ENCODE measurements at regions not wholly inside any gene's neighbourhood (a gene's known extent, or its start where the extent isn't known, plus 50 kb on each side); places are given as distances from the start of the nearest gene placed in this dataset.
"Not testable (repeated sequence)": the region's sequence is repeated elsewhere in the genome, so short reads cannot be mapped to it uniquely, and the experiment has no call there.

GRCh38 chr5:174462129-174462528 lies 262.3 kb upstream of the MSX2 start:
- peaks cover 0 to 11% of the 10 kb centered on the region in 2 donors for H3K9me3 Mint-ChIP-seq
- H3K27ac Mint-ChIP-seq = no peak overlapping the region
- ATAC-seq (replicated peaks) = no peak
- H3K27me3 Mint-ChIP-seq = no peaks in the 10 kb centered on the region
- H3K4me1 Mint-ChIP-seq (ENCODE audit: low read depth in 2 of 2) = peaks cover 0 to 1% of the 10 kb centered on the region in 2 donors
- no peak for DNase-seq
- no peak overlapping the region for H3K4me3 Mint-ChIP-seq
- peaks cover 3% of the 10 kb centered on the region for H3K36me3 Mint-ChIP-seq (ENCODE audit: insufficient read depth)

- no peak for DNase-seq
- Mint-ChIP-seq H3K36me3 (ENCODE audit: insufficient read depth) (no peaks in the 10 kb centered on the region), H3K9me3 (peaks cover 0 to 11% of the 10 kb centered on the region in 2 donors), H3K27me3 (no peaks in the 10 kb centered on the region), H3K4me3 (no peak overlapping the region), H3K27ac (no peak overlapping the region), H3K4me1 (ENCODE audit: low read depth in 2 of 2) (peaks cover 0 to 1% of the 10 kb centered on the region in 2 donors)
- ATAC-seq (replicated peaks) = no peak
Measured at GRCh38 chr5:174464504-174465165, 259.7 kb upstream of the MSX2 start.

- not testable (repeated sequence) for DNase-seq; H3K4me3 Mint-ChIP-seq; H3K27ac Mint-ChIP-seq; H3K36me3 Mint-ChIP-seq (ENCODE audit: insufficient read depth); H3K4me1 Mint-ChIP-seq (ENCODE audit: low read depth in 2 of 2); ATAC-seq (replicated peaks); H3K27me3 Mint-ChIP-seq
- peaks cover 5 to 15% of the 10 kb centered on the region in 2 donors for H3K9me3 Mint-ChIP-seq
Measured at GRCh38 chr5:174471528-174471927, 252.9 kb upstream of the MSX2 start.

GRCh38 chr5:174472956-174473355 lies 251.4 kb upstream of the MSX2 start:
- Mint-ChIP-seq H3K4me1 (ENCODE audit: low read depth in 2 of 2) (no peaks in the 10 kb centered on the region), H3K4me3 (no peak overlapping the region), H3K36me3 (ENCODE audit: insufficient read depth) (no peaks in the 10 kb centered on the region), H3K27ac (no peak overlapping the region), H3K9me3 (peaks cover 2 to 15% of the 10 kb centered on the region in 2 donors), H3K27me3 (no peaks in the 10 kb centered on the region)
- ATAC-seq (replicated peaks) (no peak), DNase-seq (no peak)

GRCh38 chr5:174476001-174476400 lies 248.4 kb upstream of the MSX2 start:
- H3K4me3 Mint-ChIP-seq; H3K36me3 Mint-ChIP-seq (ENCODE audit: insufficient read depth); DNase-seq; H3K27ac Mint-ChIP-seq; H3K27me3 Mint-ChIP-seq; H3K4me1 Mint-ChIP-seq (ENCODE audit: low read depth in 2 of 2); ATAC-seq (replicated peaks): not testable (repeated sequence)
- peaks cover 4 to 15% of the 10 kb centered on the region in 2 donors for H3K9me3 Mint-ChIP-seq

GRCh38 chr5:174479325-174479724 lies 245.1 kb upstream of the MSX2 start:
- no peak for ATAC-seq (replicated peaks)
- H3K27ac Mint-ChIP-seq = no peak overlapping the region
- H3K36me3 Mint-ChIP-seq (ENCODE audit: insufficient read depth) = no peaks in the 10 kb centered on the region
- no peak overlapping the region for H3K4me3 Mint-ChIP-seq
- peaks cover 1 to 14% of the 10 kb centered on the region in 2 donors for H3K9me3 Mint-ChIP-seq
- no peaks in the 10 kb centered on the region for H3K4me1 Mint-ChIP-seq (ENCODE audit: low read depth in 2 of 2)
- H3K27me3 Mint-ChIP-seq = no peaks in the 10 kb centered on the region
- no peak for DNase-seq

GRCh38 chr5:174481737-174482136 lies 242.6 kb upstream of the MSX2 start:
- no peak overlapping the region for H3K27ac Mint-ChIP-seq
- peaks cover 1 to 7% of the 10 kb centered on the region in 2 donors for H3K9me3 Mint-ChIP-seq
- DNase-seq (no peak), ATAC-seq (replicated peaks) (no peak)
- no peaks in the 10 kb centered on the region for H3K4me1 Mint-ChIP-seq (ENCODE audit: low read depth in 2 of 2)
- no peaks in the 10 kb centered on the region for H3K27me3 Mint-ChIP-seq
- H3K4me3 Mint-ChIP-seq = no peak overlapping the region
- H3K36me3 Mint-ChIP-seq (ENCODE audit: insufficient read depth) = no peaks in the 10 kb centered on the region

GRCh38 chr5:174482607-174483024 lies 241.8 kb upstream of the MSX2 start:
- Mint-ChIP-seq H3K27me3 (no peaks in the 10 kb centered on the region), H3K27ac (no peak overlapping the region), H3K9me3 (peaks cover 1 to 10% of the 10 kb centered on the region in 2 donors), H3K36me3 (ENCODE audit: insufficient read depth) (no peaks in the 10 kb centered on the region), H3K4me3 (no peak overlapping the region), H3K4me1 (ENCODE audit: low read depth in 2 of 2) (no peaks in the 10 kb centered on the region)
- ATAC-seq (replicated peaks) = no peak
- DNase-seq = no peak

GRCh38 chr5:174483411-174483810 lies 241.0 kb upstream of the MSX2 start:
- H3K36me3 Mint-ChIP-seq (ENCODE audit: insufficient read depth) = no peaks in the 10 kb centered on the region
- DNase-seq (no peak), ATAC-seq (replicated peaks) (no peak)
- H3K27ac Mint-ChIP-seq = no peak overlapping the region
- H3K4me1 Mint-ChIP-seq (ENCODE audit: low read depth in 2 of 2) = no peaks in the 10 kb centered on the region
- H3K4me3 Mint-ChIP-seq = no peak overlapping the region
- H3K9me3 Mint-ChIP-seq = peaks cover 1 to 13% of the 10 kb centered on the region in 2 donors
- no peaks in the 10 kb centered on the region for H3K27me3 Mint-ChIP-seq

- no peaks in the 10 kb centered on the region for H3K27me3 Mint-ChIP-seq
- ATAC-seq (replicated peaks) = no peak
- no peaks in the 10 kb centered on the region for H3K36me3 Mint-ChIP-seq (ENCODE audit: insufficient read depth)
- peaks cover 10 to 19% of the 10 kb centered on the region in 2 donors for H3K9me3 Mint-ChIP-seq
- DNase-seq = no peak
- H3K4me1 Mint-ChIP-seq (ENCODE audit: low read depth in 2 of 2) = no peaks in the 10 kb centered on the region
- no peak overlapping the region for H3K27ac Mint-ChIP-seq
- H3K4me3 Mint-ChIP-seq = no peak overlapping the region
Measured at GRCh38 chr5:174489215-174489614, 235.2 kb upstream of the MSX2 start.

- H3K27ac Mint-ChIP-seq = no peak overlapping the region
- H3K4me1 Mint-ChIP-seq (ENCODE audit: low read depth in 2 of 2) = no peaks in the 10 kb centered on the region
- H3K9me3 Mint-ChIP-seq = peaks cover 10 to 12% of the 10 kb centered on the region in 2 donors
- H3K36me3 Mint-ChIP-seq (ENCODE audit: insufficient read depth) = no peaks in the 10 kb centered on the region
- ATAC-seq (replicated peaks) = no peak
- no peak overlapping the region for H3K4me3 Mint-ChIP-seq
- DNase-seq = no peak
- H3K27me3 Mint-ChIP-seq = no peaks in the 10 kb centered on the region
Measured at GRCh38 chr5:174489920-174490597, 234.3 kb upstream of the MSX2 start.

GRCh38 chr5:174490728-174491127 lies 233.7 kb upstream of the MSX2 start:
- no peaks in the 10 kb centered on the region for H3K27me3 Mint-ChIP-seq
- H3K4me1 Mint-ChIP-seq (ENCODE audit: low read depth in 2 of 2) = no peaks in the 10 kb centered on the region
- DNase-seq (no peak), ATAC-seq (replicated peaks) (no peak)
- H3K9me3 Mint-ChIP-seq = peaks cover 10 to 12% of the 10 kb centered on the region in 2 donors
- H3K4me3 Mint-ChIP-seq = no peak overlapping the region
- no peaks in the 10 kb centered on the region for H3K36me3 Mint-ChIP-seq (ENCODE audit: insufficient read depth)
- no peak overlapping the region for H3K27ac Mint-ChIP-seq

- DNase-seq (no peak), ATAC-seq (replicated peaks) (no peak)
- Mint-ChIP-seq H3K4me3 (no peak overlapping the region), H3K27me3 (no peaks in the 10 kb centered on the region), H3K4me1 (ENCODE audit: low read depth in 2 of 2) (no peaks in the 10 kb centered on the region), H3K9me3 (peaks cover 10 to 12% of the 10 kb centered on the region in 2 donors), H3K36me3 (ENCODE audit: insufficient read depth) (no peaks in the 10 kb centered on the region), H3K27ac (no peak overlapping the region)
Measured at GRCh38 chr5:174491265-174491664, 233.1 kb upstream of the MSX2 start.

- Mint-ChIP-seq H3K9me3 (peaks cover 10 to 12% of the 10 kb centered on the region in 2 donors), H3K4me1 (ENCODE audit: low read depth in 2 of 2) (no peaks in the 10 kb centered on the region), H3K27ac (no peak overlapping the region), H3K27me3 (no peaks in the 10 kb centered on the region), H3K4me3 (no peak overlapping the region), H3K36me3 (ENCODE audit: insufficient read depth) (no peaks in the 10 kb centered on the region)
- ATAC-seq (replicated peaks) (no peak), DNase-seq (no peak)
Measured at GRCh38 chr5:174491761-174492350, 232.5 kb upstream of the MSX2 start.
